Psoas muscle (tissue), 7 donors: ENCODE measurements at regions not wholly inside any gene's neighbourhood (a gene's known extent, or its start where the extent isn't known, plus 50 kb on each side); places are given as distances from the start of the nearest gene placed in this dataset.
A peak's percentile ranks its signal among the peaks of the same experiment; 100 is the strongest.

Source experiments
- ATAC-seq, 4 donors: fragments of 200-7000 bp; cut with Tn5 transposase; one replicate each; pipeline ENCODE4 v1.9.1; 2020; ENCODE audit warnings: moderate library complexity in 3 of 4, mild to moderate bottlenecking in 2 of 4
- DNase-seq, 2 donors: peaks; one replicate each; pipeline ENCODE4 v3.0.0-alpha.2; 2020
- H3K27ac ChIP-seq: fragments of 200-600 bp; one replicate; pipeline ENCODE4 v1.8.0; 2022
- H3K27me3 ChIP-seq, 3 donors: fragments of 200-600 bp in 1 of 3; one replicate each; pipeline versions ENCODE4 v1.6.1 to v1.8.0; 2013 to 2022; ENCODE audit warnings: low read length in 2 of 3, mild to moderate bottlenecking in 2 of 3, moderate library complexity in 1 of 3; ENCODE audit not compliant: insufficient read depth in 3 of 3
- H3K36me3 ChIP-seq, 2 donors: fragments of 200-600 bp in 1 of 2; one replicate each; pipeline versions ENCODE4 v1.6.1 to v1.8.0; 2013 to 2022; ENCODE audit warnings: low read depth in 1 of 2, mild to moderate bottlenecking in 1 of 2, moderate library complexity in 1 of 2; ENCODE audit not compliant: insufficient read depth in 1 of 2
- H3K4me1 ChIP-seq: fragments of 200-600 bp; one replicate; pipeline ENCODE4 v1.8.0; 2022
- H3K4me3 ChIP-seq: fragments of 200-600 bp; one replicate; pipeline ENCODE4 v1.8.0; 2022; ENCODE audit warnings: mild to moderate bottlenecking
- H3K9me3 ChIP-seq: fragments of 200-600 bp; one replicate; pipeline ENCODE4 v1.8.0; 2022
- CTCF ChIP-seq: fragments of 200-600 bp; IDR thresholded peaks from one replicate; pipeline ENCODE4 v1.8.0; 2022; ENCODE audit warnings: antibody characterized with exemption
- WGBS, 3 donors: extraction: QIAGEN DNeasy Blood & Tissue Kit; methylation state at CpG; one replicate each; pipeline versions ENCODE4 v1.1.6 to v1.1.7; 2013; 5-methylcytosine and 5-hydroxymethylcytosine counted together
- intact Hi-C, 2 donors: fragments of 100-400 bp; cut with DNase I; formaldehyde crosslinking; loops; one replicate each; pipeline versions ENCODE4 v1.11.0 to v1.14.2; 2022
- donor health status: healthy with polysubstance abuse.
- donor health status: DM: no; HTN: no; CAD: no; lungs with moderate emphysema.
- donor health status: Bipolar disorder and iron deficiency.
- donor health status: healthy.
- donor health status: DM: yes; HTN: yes; CAD: no.
- donor health status: DM: no; HTN: no; CAD: no.
- donor health status: DM: yes; HTN: yes; CAD: no.

- DNase-seq (peak in 1 of 2 donors; percentile 12), ATAC-seq (no peak)
- H3K27me3 ChIP-seq = peaks cover 0 to 16% (median 3%) of the 10 kb centered on the region in 3 donors
- H3K4me1 ChIP-seq = no peaks in the 10 kb centered on the region
- no peak overlapping the region for H3K4me3 ChIP-seq
- H3K9me3 ChIP-seq = peaks cover 11% of the 10 kb centered on the region
- 48 to 60% (median 53%) methylated on average over 14 of the region's 14 CpGs for WGBS, 3 donors
- H3K36me3 ChIP-seq = no peaks in the 10 kb centered on the region
- H3K27ac ChIP-seq = no peak overlapping the region
- intact Hi-C loops = no loop called here
- no peak for TF ChIP-seq CTCF
Observed at GRCh38 chr22:44379817-44380755, 67.3 kb upstream of the SHISAL1 start.

GRCh38 chr22:44378380-44378779 is 65.6 kb upstream of the SHISAL1 start:
- ATAC-seq (no peak), DNase-seq (no peak)
- H3K27me3 ChIP-seq = peaks cover 0 to 22% (median 1%) of the 10 kb centered on the region in 3 donors
- no peaks in the 10 kb centered on the region for H3K4me1 ChIP-seq
- TF ChIP-seq CTCF = no peak
- H3K9me3 ChIP-seq = peaks cover 18% of the 10 kb centered on the region
- H3K4me3 ChIP-seq = no peak overlapping the region
- H3K27ac ChIP-seq = no peak overlapping the region
- H3K36me3 ChIP-seq = no peaks in the 10 kb centered on the region
- intact Hi-C loops = no loop called here

GRCh38 chr22:44375451-44375850 is 62.7 kb upstream of the SHISAL1 start:
- 70 to 75% (median 71%) methylated on average over 1 of the region's 1 CpG for WGBS, 3 donors

GRCh38 chr22:44373234-44373633 is 60.5 kb upstream of the SHISAL1 start:
- Histone ChIP-seq H3K4me1 (no peaks in the 10 kb centered on the region), H3K36me3 (no peaks in the 10 kb centered on the region), H3K27me3 (peaks cover 0 to 8% (median 0%) of the 10 kb centered on the region in 3 donors), H3K4me3 (no peak overlapping the region), H3K9me3 (peaks cover 18% of the 10 kb centered on the region), H3K27ac (no peak overlapping the region)
- intact Hi-C loops = no loop called here
- DNase-seq (peak in 1 of 2 donors; percentile 8), ATAC-seq (no peak)
- no peak for TF ChIP-seq CTCF
- WGBS, 3 donors = 85 to 91% (median 90%) methylated on average over 3 of the region's 3 CpGs

More at GRCh38 chr22:44375451-44375850, 62.7 kb upstream of the SHISAL1 start:
- Histone ChIP-seq H3K9me3 (peaks cover 18% of the 10 kb centered on the region), H3K27me3 (peaks cover 0 to 20% (median 1%) of the 10 kb centered on the region in 3 donors), H3K27ac (no peak overlapping the region), H3K4me1 (no peaks in the 10 kb centered on the region), H3K4me3 (no peak overlapping the region), H3K36me3 (no peaks in the 10 kb centered on the region)
- DNase-seq (no peak), ATAC-seq (no peak)
- intact Hi-C loops = no loop called here
- TF ChIP-seq CTCF = no peak
